ENCODE measurements at regions not wholly inside any gene's neighbourhood (a gene's known extent, or its start where the extent isn't known, plus 50 kb on each side); places are given as distances from the start of the nearest gene placed in this dataset.

DNA sequence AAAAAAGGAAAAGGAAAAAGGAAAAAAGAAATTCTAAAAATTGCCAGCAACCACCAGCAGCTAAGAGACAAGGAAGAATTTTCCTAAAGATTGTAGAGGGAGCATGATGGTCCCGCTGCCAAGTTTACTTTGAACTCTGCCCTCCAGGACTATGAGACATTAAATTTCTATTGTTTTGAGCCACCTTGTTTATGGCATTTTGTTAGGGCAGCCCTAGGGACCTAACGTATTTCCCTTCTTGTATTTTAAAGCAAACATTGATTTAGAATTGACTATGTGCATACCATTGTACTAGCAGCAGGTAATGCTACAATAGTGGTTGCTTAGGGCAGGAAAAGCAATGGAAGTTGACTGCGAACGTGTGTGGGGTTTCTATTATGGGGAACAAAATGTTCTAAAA, 1414.2 kb downstream of the EFNB2 start:
- TF ChIP-seq, protein P1, sequence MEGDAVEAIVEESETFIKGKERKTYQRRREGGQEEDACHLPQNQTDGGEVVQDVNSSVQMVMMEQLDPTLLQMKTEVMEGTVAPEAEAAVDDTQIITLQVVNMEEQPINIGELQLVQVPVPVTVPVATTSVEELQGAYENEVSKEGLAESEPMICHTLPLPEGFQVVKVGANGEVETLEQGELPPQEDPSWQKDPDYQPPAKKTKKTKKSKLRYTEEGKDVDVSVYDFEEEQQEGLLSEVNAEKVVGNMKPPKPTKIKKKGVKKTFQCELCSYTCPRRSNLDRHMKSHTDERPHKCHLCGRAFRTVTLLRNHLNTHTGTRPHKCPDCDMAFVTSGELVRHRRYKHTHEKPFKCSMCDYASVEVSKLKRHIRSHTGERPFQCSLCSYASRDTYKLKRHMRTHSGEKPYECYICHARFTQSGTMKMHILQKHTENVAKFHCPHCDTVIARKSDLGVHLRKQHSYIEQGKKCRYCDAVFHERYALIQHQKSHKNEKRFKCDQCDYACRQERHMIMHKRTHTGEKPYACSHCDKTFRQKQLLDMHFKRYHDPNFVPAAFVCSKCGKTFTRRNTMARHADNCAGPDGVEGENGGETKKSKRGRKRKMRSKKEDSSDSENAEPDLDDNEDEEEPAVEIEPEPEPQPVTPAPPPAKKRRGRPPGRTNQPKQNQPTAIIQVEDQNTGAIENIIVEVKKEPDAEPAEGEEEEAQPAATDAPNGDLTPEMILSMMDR (IDR thresholded peaks at IDR 0.05; ENCODE audit: low read length), result no peak
- TF ChIP-seq EZH2 (IDR thresholded peaks at IDR 0.05; ENCODE audit: borderline replicate concordance, low read length), result no peak
